Dedifferentiated amniotic fluid mesenchymal stem cell (primary cell): ENCODE measurements at regions not wholly inside any gene's neighbourhood (a gene's known extent, or its start where the extent isn't known, plus 50 kb on each side); places are given as distances from the start of the nearest gene placed in this dataset.
"Not testable (repeated sequence)": the region's sequence is repeated elsewhere in the genome, so short reads cannot be mapped to it uniquely, and the experiment has no call there.

Experiments used
- DNase-seq: peaks from one replicate; pipeline ENCODE4 v3.0.0-alpha.2; 2016; ENCODE audit errors: extremely low spot score

DNA sequence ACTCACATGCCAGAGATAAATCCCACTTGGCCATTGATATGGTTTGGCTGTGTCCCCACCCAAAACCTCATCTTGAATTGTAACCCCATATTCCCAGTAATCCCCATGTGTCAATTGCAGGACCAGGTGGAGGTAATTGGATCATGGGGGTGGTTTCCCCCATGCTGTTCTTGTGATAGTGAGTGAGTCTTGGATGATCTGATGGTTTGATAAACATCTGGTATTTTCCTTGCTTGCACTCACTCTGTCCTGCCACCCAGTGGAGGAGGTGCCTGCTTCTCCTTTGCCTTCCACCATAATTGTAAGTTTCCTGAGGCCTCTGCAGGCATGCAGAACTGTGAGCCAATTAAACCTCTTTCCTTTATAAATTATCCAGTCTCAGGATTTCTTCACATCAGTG is 50.4 kb upstream of the B3GAT2 start:
- not testable (repeated sequence) for DNase-seq

DNA sequence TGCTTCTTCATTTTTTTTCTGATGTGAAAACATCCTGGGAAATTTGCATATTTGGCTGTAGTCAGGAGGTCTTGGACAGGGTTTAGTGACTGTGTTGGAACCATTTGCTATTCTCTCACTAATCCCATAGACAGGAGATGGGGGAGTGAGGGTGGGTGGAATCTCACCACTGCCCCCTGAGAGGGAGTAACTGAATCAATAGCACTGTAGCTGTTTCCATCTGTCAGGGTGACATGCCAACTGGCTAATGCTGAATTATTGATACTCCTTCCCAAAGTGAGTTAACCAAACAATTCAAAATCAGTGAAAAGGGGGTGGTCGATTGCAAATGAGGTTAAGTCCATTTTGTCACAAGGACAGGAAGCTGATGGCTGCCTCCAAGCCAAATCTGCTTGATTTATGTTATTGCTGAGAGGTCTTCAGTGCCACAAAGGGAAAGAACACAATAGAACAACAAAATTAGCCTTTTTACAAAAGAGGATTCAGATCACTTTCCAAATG is 55.1 kb upstream of the B3GAT2 start:
- DNase-seq = no peak

DNA sequence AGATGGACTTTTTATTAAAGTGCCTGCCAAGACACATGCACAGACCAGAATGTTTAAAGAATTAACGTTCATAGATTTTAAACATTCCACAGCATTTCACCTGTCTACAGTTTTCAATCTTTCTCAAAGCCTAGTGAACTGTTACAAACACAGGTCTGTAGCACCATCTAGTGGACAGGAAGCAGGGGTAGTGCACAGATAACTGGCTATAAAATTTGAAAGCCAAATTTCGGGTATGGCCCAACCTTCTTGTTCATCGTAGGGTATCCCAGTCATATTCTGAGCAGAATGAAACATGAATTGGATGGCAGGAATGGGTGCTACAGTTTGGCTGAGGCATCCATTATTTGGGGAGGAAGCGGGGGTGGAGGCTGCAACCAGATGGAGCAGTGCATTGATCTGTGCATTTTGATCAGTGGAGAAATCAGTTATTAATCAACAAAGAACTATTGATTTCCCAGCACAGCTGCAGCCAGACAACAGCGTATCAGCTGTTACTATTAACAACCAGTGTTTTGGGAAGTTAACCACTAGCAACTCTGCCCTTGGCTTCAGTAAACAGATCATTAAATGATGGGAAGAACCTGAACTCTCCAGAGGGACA is 56.1 kb upstream of the B3GAT2 start:
- DNase-seq = peak; percentile 31

DNA sequence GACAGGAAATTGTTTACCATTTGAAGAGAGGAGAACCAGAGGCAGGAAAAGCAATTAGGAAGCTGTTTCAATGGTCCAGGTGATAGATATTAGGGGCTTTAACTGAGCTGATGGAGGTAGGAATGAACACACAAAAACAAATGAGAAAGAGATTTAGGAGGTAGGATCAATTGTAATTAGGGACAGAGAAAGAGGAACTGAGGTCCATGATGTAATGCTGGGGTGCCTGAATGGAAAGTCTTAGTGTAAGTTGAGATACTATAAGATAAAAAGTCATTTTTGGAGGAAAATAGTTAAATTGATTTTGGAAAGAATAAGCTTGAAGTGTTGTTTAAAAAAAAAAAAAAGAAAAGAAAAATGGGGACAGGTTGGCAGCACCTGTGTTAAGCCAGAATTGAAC is 58.5 kb upstream of the B3GAT2 start:
- DNase-seq = no peak

DNA sequence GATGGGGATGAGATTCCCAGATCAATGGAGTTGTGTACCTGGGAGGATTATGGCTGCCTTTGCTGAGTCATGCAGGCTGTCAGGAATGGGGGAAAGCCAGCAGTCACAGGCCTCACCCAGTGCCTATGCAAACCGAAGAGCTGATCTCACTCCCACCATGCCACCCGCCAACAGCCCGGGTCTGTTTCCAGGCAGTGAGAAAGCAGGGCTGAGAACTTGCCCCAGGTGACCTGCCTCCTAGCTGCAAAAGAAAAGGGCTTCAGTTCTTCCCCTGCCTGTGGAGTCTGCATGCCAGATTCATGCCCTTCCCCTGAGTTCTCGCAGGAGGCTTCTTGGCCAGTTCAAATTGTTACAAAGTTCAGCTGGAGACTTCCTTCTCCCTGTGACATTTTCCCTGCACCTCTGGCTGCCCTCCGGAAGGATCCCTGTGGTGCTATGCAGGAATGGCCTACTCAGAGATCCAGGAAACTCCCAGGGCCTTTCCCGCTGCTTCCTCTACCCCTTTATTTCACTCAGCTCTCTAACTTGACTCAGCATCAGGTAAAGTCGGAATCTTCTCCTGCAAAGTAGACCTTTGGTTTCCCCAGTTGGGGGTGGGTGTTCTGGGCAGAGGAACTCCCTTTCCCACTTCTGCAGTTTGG is 71.5 kb upstream of the B3GAT2 start:
- no peak for DNase-seq

DNA sequence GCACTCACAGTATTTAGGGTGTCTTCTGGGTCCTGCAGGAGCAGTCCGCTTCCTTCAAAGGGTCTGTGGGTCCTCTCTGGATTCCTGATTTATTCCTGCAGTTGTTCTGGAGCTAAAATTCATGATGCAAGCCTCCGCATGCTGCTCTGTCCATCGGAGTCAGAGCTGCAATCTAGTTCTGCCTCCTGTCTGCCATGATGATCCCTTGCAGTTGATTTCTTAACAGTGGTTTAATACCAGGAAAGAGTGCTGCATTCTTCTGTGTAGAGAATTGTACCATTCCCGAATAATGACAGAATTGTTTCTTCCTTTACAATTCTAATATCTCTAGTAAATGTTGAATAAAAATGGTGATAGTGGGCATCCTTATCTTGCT is 72.0 kb upstream of the B3GAT2 start:
- no peak for DNase-seq

DNA sequence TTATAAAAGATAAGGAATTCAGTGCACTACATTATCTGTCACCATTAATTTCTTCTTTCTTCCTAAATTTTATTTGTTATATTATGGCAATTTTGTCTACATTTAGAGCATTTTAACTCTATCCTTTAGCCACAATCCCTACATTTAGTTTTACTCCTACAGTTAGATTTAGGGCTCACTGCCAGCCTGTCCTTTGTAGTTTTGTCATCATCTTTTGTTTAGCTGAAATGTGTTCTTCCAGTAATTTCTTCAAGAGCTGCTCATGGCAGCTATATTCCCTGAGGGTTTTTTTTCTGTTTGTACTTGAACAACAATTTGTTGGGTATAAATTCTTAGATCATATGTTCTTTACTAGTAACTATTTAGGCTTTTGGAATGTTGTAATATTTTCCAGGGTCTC is 72.7 kb upstream of the B3GAT2 start:
- DNase-seq = no peak

DNA sequence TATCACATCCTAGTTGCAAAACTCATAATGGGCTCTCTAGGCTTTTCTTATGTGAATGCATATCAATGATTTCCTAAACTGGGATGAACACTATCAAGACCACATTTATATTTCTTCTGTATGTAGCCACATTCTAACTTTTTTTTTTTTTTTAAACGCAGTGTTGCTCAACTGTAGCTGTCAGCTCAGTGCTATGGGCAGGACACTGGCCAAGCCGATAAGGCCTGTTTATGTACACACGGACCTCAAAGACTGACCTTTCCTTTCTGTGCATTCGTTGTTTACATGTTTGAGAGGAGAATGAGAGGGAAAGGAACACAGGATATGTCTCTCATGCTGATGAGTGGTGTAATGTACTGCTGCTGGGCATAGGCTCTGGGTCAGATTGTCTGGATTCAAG is 75.1 kb upstream of the B3GAT2 start:
- DNase-seq = no peak

DNA sequence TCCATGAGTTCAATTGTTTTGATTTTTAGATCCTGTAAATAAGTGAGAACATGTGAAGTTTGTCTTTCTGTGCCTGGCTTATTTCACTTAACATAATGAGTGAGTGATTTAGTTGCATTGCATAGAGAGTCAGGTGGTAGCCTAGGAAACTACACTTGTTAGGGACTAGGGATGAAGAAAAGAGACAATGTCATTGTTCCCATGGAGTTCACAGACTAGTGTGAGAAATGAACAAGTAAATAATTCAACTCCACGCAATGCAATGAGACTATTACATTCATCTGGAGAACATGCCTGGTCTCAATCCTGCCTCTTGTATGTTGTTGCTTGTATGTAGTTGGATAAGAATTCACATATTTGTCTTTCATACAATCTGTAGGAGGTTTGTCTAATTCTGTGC is 76.3 kb upstream of the B3GAT2 start:
- no peak for DNase-seq

DNA sequence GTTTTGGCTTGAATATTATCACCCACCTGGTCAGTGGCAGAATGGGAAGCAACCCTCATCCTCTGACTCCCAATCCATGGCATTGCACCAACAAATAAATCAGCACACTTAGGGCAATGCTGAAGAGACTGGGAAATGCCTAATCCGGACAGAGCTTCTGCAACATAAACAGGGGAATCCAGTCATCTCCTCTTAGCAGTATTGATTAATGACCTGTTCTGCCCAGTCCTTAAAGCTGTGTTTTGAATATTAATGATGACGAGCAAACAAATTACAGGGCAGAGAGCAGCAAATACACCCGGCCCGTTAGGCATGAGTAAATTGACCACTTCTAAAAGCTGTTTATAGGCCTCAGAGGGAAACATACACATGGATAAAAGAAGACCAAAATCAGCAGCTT is 77.0 kb upstream of the B3GAT2 start:
- DNase-seq = no peak

DNA sequence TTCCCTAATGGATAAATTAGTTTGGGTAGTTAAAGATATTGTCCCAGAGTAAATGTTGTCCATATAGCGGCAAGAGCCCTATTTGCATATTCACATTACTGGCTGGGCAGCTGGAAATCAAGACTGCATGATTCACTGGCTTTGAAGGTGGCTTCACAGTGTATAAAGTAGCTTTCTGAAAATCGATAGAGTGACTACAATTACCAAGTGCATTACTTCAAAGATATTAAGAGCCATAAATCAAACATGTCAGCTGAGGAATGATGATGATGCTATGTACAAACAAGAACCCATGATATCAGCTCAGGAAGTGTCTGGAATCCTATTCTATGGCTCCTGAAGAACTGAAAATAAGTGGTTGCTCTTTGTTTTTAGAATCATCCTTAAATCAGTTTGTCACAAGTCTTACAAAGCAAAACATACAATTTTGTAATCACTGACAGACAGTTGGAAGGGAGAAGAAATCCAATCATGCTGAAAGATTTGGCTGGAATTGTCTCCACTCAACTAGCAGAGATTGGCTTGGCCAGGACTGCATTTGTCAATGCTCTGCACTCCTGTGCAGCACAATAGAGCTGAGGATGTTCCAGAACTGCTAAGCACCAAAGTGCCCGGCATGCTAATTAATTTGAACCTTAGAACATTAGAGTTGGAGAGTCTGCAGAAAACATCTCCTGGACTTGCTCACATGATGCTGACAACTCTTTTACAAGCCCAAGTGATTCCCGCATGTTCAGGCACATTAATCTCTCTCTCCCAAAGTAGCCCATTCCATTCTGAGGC is 77.9 kb upstream of the B3GAT2 start:
- DNase-seq = no peak

DNA sequence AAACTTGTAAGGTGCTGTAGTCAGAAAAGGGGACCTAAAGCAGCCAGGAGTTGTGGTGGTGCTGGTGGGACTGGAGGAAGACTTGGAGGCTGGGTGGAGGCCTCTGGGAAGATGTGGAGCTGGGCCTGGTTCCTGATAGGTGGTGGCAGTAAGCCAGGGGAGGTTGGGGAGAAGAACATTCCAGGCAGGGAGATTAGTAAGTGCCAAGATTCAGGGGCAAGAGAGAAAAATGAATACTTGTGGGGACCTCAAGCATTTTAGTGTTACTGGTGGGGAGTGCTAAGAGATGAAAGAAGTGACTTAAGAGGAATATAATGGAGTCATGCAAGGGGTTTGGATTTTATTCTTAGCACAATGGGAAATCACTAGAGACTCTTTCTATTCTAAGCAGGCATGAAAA is 79.0 kb upstream of the B3GAT2 start:
- DNase-seq = no peak

DNA sequence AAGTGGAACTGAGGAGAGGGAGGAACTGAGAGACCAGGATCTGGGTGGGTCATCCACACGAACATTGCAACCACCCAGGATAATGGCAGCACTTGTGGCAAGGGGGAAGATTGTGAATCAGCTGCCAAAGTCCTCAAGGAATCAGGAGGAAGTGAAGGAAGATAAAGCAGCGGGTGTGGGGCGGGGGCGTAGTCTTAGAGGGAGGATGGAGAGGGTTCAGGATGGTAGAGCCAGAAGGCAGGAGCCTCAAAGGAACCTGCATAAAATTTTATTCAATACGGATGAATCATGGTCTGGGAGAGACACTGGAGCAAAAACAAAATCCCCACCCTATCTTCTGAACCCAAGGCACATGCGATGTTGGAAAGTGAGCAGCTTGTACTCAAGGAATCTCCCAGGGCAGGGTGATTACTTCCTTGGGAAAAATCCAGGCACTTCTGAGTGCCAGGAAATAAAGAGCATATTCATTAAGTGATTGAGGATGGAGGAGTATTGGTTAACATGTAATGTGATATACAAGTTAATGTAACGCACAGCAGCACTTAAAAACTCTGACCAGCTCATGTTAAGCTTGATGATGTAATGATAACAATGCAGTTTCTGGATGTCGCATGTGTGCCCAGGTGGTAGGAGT is 82.0 kb upstream of the B3GAT2 start:
- no peak for DNase-seq

DNA sequence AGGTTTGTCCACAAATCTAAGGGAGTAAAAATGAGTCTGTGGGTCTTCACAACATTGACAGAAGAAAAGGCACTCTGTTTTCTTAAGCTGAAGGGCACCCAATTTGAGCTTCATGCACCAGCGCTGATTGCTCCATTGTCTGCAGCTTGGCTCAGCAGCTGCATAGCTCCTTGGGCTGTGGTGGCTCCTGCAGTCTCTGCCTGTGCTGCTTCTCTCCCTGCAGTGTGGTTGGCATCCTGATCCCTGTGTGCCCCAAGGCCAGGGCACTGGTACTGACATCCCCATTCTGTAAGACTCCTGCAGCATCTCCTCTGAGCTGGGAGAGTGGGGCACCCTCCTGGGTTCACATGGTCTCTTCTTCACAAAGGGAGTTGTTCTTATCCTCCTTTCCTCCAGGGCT is 83.2 kb upstream of the B3GAT2 start:
- no peak for DNase-seq

DNA sequence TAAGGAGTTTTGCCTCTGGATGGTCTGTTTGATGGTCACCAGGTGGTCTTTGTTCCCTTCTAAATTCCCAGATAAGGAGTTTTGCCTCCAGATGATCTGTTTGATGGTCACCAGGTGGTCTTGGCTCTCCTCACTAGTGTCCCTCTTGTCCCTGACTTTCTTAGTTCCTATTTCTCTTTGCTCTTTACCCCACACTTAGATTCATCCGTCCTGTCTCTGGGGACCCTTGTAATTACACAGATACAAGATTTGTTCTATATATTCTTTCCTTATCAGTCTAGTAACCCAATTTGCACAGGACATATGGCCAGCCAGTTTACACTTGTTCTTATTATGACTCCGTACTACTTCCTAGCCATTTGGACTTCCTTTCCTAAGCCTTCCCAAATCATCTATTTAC is 84.0 kb upstream of the B3GAT2 start:
- no peak for DNase-seq

DNA sequence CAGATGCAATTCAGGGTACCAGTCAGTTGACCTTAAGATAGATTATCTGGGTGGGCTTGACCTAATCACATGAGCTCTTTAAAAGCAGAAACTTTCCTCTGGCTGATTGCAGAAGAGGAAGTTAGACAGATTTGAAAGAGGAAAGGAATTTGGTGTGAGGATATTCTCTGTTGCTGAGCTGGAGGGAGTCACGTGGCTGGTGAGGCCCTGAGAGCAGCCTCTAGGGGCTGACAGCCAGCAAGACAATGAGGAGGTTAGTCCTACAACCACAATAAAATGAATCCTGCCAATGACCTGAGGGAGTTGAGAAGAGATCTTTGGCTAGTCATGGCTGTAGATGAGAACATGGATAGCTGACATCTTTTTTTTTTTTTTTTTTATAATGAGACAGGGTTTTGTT is 87.0 kb upstream of the B3GAT2 start:
- no peak for DNase-seq

DNA sequence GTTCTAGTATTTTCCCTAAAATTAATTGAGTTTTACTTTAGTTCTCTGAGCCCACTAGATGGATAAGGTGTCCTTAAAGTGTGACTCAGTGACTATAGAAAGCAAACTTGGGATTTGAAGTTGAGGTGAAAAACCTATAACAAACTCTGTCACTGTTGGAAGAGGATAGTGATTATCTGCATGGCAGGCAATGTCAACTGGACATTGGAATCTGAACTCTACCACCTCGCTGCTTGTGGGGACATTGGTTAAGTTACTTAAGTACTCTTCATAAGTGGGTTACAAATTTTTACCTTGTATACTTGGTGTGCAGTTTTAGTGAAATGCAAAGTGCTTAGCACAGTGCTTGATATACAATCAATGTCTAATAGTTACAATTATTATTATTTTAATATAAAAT is 87.9 kb upstream of the B3GAT2 start:
- DNase-seq = no peak

DNA sequence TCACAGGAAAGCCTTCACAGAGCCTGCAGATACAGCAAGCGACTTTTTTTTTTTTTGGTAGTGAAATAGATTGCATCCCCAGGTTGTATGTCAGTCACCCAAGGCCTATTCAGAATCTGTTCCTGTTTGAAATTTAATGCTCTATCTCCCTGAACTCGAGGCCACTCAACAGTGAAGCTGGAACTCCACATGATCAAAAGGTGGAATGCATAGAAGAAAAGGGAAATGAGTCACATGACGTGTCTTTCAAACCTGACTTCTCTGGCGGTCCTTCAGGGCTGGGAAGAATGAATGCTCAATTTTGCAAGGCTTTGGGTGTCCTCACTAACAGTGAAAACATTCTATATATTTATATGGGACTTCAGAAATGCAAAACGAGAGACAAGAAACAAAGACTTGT is 88.4 kb upstream of the B3GAT2 start:
- DNase-seq = no peak

DNA sequence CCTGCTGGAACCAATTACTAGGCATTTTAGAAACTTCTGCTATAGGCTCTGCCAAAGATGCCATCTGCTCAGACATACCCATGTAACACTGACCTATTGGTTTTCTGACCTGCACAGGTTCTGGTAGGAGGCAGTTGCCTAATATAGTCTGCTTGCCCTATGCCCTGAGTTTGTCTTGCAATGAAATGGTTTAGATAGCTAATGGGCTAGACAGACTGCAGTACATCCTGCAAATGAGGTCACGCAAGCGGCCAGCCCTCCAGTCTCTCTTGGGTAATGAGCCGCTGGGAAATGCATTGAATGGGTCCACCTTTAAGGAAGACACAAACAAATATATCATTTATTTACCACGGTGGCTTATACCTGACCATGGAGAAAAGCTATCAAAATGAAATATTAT is 90.6 kb upstream of the B3GAT2 start:
- no peak for DNase-seq

DNA sequence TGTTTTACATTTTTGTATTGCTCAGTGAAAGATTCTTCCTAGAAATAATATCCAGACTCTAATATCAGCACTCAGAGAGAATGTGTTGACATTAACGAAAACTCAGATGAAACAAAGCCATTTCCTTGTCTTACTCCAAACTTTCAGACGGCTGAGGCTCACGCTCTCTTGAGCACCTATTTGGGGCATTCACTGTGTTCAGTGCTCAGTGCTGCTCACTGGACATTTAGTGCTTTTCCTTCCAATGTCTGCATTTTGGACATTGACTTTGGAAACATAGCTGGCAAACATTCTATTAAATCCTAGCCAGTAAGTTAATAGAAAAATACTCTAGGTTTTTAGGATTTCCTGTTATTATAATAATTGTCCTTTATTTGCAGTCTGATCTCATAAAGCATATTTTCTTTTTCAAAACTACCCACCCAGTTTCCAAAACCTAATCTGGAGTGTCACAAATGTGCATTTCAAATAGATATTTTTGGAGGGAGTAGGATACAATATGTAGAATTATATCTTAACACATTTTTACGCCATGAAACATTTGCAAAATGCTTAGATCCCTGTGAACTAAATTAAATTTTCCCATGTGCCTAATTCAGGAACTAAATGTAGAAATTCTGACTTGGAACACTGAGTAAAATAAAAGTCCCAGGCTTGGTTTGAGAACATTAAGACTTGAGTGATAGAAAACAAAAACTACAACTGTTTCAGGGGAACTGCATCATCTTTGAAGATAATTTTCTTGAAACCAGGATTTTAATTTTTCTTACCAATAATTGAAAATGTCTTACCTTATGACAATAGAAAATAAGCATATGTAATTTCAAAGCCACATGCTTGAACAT is 91.7 kb upstream of the B3GAT2 start:
- no peak for DNase-seq

DNA sequence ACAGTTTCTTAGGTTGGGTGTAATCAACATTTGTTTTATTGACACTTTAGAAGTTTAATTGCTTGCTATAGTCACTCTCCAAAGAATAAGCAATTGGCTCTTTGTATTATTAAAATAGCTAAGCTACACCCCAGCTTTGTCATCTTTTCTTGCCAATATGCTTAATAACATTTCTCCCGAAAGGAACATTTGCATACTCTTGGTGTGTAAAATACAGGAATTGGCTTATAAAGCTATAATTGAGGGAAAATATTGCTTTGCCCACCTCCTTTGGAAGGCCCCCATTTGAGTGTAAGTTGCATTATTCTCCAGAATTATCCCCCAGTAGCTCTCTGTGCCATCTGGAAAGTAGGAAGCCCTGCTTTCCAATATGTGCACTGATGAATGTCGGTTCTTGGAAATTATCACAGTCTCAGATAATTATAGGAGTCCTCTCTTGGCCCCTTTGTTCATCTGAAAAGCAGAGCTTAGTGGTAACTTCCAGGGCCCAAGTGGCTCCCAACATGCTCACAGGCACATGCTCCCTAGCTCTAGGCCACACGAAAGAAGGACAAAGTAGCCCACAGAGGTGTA is 92.4 kb upstream of the B3GAT2 start:
- no peak for DNase-seq
